ENCODE measurements at regions not wholly inside any gene's neighbourhood (a gene's known extent, or its start where the extent isn't known, plus 50 kb on each side); places are given as distances from the start of the nearest gene placed in this dataset.
A peak's percentile ranks its signal among the peaks of the same experiment; 100 is the strongest.

- TF ChIP-seq POLR2AphosphoS5 (IDR thresholded peaks at IDR 0.05) (no peak), EP300 (IDR thresholded peaks at IDR 0.05) (no peak), POLR2A (IDR thresholded peaks at IDR 0.05) (no peak), CTCF (IDR thresholded peaks at IDR 0.05) (no peak)
- H3K27me3 ChIP-seq = no peaks in the 10 kb centered on the region
- H3K9me3 ChIP-seq = no peaks in the 10 kb centered on the region
- WGBS, 2 donors (ENCODE audit: low coverage in 1 of 2) = 71 to 81% methylated on average over 5 of the region's 5 CpGs
- H3K27ac ChIP-seq = peak overlapping the region in 3 of 4 donors; percentile 36 to 78 (median 76)
- H3K4me3 ChIP-seq = no peak overlapping the region
- no peaks in the 10 kb centered on the region for H3K36me3 ChIP-seq
- peaks cover 0 to 35% (median 0%) of the 10 kb centered on the region in 3 donors for H3K4me1 ChIP-seq
- ATAC-seq = no peak
These were observed 136.5 kb upstream of the TWIST2 start for GRCh38 chr2:238711346-238711745.

GRCh38 chr2:238712011-238712410, 135.9 kb upstream of the TWIST2 start:
- WGBS, 2 donors (ENCODE audit: low coverage in 1 of 2) = 100% methylated on average over 1 to 4 of the region's 4 CpGs

GRCh38 chr2:238713198-238713826, 134.6 kb upstream of the TWIST2 start:
- TF ChIP-seq POLR2AphosphoS5 (IDR thresholded peaks at IDR 0.05) (no peak), CTCF (IDR thresholded peaks at IDR 0.05) (no peak), EP300 (IDR thresholded peaks at IDR 0.05) (no peak), POLR2A (IDR thresholded peaks at IDR 0.05) (no peak)
- peak overlapping the region in 2 of 4 donors; percentile 52 to 78 for H3K27ac ChIP-seq
- WGBS, 2 donors (ENCODE audit: low coverage in 1 of 2) = 76 to 83% methylated on average over 5 of the region's 6 CpGs

More at GRCh38 chr2:238712011-238712410, 135.9 kb upstream of the TWIST2 start:
- Histone ChIP-seq H3K27ac (peak overlapping the region in 3 of 4 donors; percentile 37 to 78 (median 76)), H3K4me1 (peaks cover 0 to 35% (median 0%) of the 10 kb centered on the region in 3 donors), H3K4me3 (no peak overlapping the region), H3K36me3 (no peaks in the 10 kb centered on the region), H3K9me3 (no peaks in the 10 kb centered on the region), H3K27me3 (no peaks in the 10 kb centered on the region)
- TF ChIP-seq POLR2A (IDR thresholded peaks at IDR 0.05) (no peak), CTCF (IDR thresholded peaks at IDR 0.05) (no peak), POLR2AphosphoS5 (IDR thresholded peaks at IDR 0.05) (no peak), EP300 (IDR thresholded peaks at IDR 0.05) (no peak)
- no peak for ATAC-seq

GRCh38 chr2:238714038-238714528, 133.8 kb upstream of the TWIST2 start:
- Histone ChIP-seq H3K36me3 (no peaks in the 10 kb centered on the region), H3K27ac (peak overlapping the region in 3 of 4 donors; percentile 25 to 78 (median 52)), H3K9me3 (no peaks in the 10 kb centered on the region), H3K27me3 (no peaks in the 10 kb centered on the region), H3K4me3 (no peak overlapping the region), H3K4me1 (peaks cover 0 to 33% (median 0%) of the 10 kb centered on the region in 3 donors)
- 11 to 12% methylated on average over 1 to 2 of the region's 9 CpGs for WGBS, 2 donors (ENCODE audit: low coverage in 1 of 2)
- ATAC-seq = peak; percentile 67
- TF ChIP-seq POLR2AphosphoS5 (IDR thresholded peaks at IDR 0.05) = peak; percentile 20
- TF ChIP-seq POLR2A (IDR thresholded peaks at IDR 0.05) = no peak
- peak in 1 of 4 experiments; percentile 43 for TF ChIP-seq CTCF (IDR thresholded peaks at IDR 0.05)
- no peak for TF ChIP-seq EP300 (IDR thresholded peaks at IDR 0.05)

More at GRCh38 chr2:238713198-238713826, 134.6 kb upstream of the TWIST2 start:
- no peaks in the 10 kb centered on the region for H3K9me3 ChIP-seq
- H3K27me3 ChIP-seq = no peaks in the 10 kb centered on the region
- no peaks in the 10 kb centered on the region for H3K36me3 ChIP-seq
- ATAC-seq = no peak
- H3K4me1 ChIP-seq = peaks cover 0 to 35% (median 0%) of the 10 kb centered on the region in 3 donors
- no peak overlapping the region for H3K4me3 ChIP-seq

GRCh38 chr2:238716171-238716570, 131.7 kb upstream of the TWIST2 start:
- H3K9me3 ChIP-seq = no peaks in the 10 kb centered on the region
- 80 to 89% methylated on average over 3 to 12 of the region's 12 CpGs for WGBS, 2 donors (ENCODE audit: low coverage in 1 of 2)
- peaks cover 0 to 14% (median 0%) of the 10 kb centered on the region in 3 donors for H3K4me1 ChIP-seq
- no peaks in the 10 kb centered on the region for H3K36me3 ChIP-seq
- no peak for ATAC-seq
- TF ChIP-seq EP300 (IDR thresholded peaks at IDR 0.05) (no peak), POLR2A (IDR thresholded peaks at IDR 0.05) (no peak), POLR2AphosphoS5 (IDR thresholded peaks at IDR 0.05) (no peak), CTCF (IDR thresholded peaks at IDR 0.05) (no peak)
- no peak overlapping the region for H3K27ac ChIP-seq
- H3K27me3 ChIP-seq = no peaks in the 10 kb centered on the region
- no peak overlapping the region for H3K4me3 ChIP-seq

All from gastroesophageal sphincter (tissue), 4 donors.